ENCODE measurements at regions not wholly inside any gene's neighbourhood (a gene's known extent, or its start where the extent isn't known, plus 50 kb on each side); places are given as distances from the start of the nearest gene placed in this dataset.
"Not testable (repeated sequence)": the region's sequence is repeated elsewhere in the genome, so short reads cannot be mapped to it uniquely, and the experiment has no call there.

DNA sequence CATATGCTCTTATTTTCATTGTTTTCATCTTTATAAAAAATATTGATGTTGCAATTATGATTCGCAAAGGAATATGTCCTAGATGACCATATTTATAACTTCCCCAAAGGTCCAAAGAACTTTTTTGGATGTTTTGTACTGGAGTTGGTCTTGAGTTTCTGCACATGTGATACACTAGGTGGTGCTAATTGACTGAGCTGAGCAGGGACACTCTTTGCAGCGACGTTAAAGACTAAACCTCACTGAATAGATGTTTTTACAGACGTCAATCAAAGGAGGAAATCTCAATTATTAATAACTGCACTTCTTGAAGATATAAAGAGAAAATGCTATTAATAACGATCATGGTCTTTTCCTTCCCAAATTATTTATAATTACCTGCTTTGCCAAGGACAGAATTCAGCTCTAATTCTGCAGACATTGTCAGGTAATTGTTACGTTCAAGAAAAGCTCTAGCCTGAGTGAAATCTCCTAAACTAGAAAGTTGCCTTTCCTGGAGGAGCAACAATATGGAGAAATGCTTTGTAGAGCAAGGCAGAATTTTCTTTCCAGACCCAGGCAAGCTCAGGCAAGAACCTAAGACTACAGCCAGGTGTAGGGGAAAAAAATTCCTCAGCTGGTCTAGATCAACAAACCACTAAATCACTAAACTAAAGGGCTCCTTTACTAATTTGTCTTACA lies 119.3 kb upstream of the RBBP8 start:
- intact Hi-C loops (cut with micrococcal nuclease) = loop anchor here (1.0 to 5.0 kb wide), 2 partner anchors 169 to 598 kb away; no protein-coding TSS in a partner anchor

DNA sequence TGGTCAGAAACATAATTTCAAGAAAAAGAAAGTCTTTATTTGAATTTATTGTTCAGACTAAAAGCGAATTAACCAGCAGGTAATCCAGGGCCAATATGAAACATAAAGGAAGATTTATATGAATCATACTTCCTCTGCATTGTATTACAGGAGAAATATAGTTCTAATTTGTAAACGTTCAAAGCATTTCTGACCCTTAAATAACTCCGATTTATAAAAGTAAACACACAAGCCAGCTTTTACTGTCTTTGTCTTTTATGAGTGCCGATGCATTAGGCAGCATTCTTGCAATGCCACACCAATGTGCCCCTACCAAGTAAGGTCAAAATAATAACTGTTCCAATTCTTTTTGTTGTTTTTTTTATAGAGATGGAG lies 118.8 kb upstream of the RBBP8 start:
- intact Hi-C loops (cut with micrococcal nuclease) = loop anchor here (5.0 kb wide), 1 partner anchor 168 kb away; no protein-coding TSS in a partner anchor

- intact Hi-C loops (cut with micrococcal nuclease) = no loop called here
These were observed 116.6 kb upstream of the RBBP8 start for GRCh38 chr18:22816266-22817176.

DNA sequence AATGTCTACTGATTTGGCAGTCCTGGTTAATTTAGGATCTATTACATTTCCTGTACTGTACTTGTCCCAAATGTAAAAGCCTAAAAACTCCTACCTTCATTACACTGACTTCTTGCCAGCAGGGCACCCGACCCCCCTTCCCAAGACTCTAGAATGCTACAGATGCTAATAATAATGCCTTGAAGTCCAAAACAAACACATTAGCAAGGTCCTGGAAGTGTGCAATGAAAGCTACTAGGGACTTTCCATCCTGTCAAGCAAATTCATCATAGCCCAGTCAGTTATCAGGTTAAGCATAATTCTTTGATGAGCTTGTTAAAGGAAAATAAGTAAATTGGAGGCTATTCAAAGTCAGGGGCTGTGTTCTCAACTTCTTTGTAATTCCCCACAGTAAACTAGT lies 115.3 kb upstream of the RBBP8 start:
- intact Hi-C loops (cut with micrococcal nuclease) = no loop called here

DNA sequence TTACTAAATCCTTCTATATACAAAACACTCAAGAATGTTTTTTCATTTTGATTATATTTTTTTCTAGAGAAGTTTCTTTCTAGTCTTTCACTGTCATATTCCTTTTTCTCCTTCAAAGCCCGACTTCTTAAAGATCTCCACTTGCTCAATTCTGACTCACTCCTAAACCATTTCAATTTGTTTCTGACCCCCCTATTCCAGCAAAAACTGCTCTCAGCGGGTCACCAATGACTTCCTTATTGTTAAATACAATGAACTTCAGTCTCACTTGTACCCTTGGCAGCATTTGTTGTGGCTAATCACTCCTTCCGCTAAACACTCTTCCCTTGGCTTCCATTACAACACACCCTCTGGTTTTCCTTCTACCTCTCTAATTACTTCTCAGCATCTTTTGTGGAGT lies 111.1 kb upstream of the RBBP8 start:
- intact Hi-C loops (cut with micrococcal nuclease) = no loop called here

DNA sequence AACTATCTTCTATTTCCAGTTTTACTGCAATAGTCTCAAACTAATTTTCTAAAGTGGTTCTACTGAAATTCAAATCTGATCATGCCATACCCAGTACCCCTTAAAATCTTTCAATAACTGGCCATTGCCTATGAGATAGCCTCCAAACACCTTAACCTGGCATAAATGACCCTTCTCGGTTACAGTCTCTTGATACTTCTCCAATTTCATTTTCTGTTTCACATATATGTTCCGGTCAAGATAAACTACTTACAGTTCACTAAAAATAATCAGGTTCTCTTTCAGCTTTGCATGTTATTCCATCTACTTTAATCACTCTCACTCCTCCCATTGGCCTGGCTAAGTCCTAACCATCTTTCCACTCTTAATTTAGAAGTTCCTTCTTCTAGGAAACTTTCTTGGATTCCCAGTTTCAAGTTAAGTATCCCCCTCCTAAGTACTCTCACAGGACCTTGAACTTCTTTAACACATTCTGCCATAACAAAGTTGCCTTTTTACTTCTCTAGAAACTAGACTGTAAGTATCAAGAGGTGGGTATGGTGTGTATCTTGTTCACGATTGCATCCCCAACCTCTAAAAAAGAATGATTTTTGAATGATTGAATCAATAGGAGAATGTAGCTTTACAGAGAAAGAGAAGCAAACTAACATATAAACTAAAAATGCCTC lies 110.2 kb upstream of the RBBP8 start:
- intact Hi-C loops (cut with micrococcal nuclease) = no loop called here

DNA sequence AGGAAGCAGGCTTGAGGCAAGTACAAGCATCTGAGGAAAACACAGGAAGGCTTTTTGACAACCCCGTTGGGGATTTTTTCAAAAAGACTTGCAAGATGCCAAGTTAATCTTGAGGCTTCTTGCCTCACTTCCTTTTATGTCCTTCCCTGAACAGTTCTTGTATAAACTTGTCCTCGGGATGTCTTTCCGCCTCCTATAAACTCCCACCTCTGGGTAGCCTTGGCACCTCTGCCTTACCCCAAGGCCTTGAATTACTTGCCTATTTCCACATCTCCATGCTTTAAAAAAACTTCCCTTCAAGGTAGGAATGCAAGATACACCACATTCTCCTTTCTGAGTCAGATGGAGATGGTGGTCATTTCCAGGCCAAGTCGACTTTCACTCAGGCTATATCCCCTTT lies 106.4 kb upstream of the RBBP8 start:
- intact Hi-C loops (cut with micrococcal nuclease) = no loop called here

- intact Hi-C loops (cut with micrococcal nuclease) = no loop called here
These were observed 105.9 kb upstream of the RBBP8 start for GRCh38 chr18:22827216-22827615.

- intact Hi-C loops (cut with micrococcal nuclease) = no loop called here
These were observed 105.4 kb upstream of the RBBP8 start for GRCh38 chr18:22827741-22828140.

DNA sequence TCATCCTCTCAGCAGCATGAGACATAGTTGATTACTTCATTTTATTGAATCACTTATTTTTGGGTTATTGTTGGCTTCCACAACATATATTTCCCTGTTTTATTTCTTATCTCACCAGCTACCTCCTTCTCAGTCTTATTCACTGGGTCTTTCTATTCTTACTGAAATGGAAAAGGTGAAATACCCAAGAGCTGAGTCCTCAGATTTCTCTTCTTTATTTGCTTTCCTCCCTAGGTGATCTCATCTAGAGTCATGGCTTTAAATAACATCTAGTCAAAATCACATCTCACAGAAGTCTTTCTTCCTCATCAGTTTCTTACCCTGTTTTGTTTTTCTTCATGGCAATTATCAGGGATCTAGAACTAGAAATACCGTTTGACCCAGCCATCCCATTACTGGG lies 105.0 kb upstream of the RBBP8 start:
- intact Hi-C loops (cut with micrococcal nuclease) = no loop called here

- intact Hi-C loops (cut with micrococcal nuclease) = not testable (repeated sequence)
These were observed 104.5 kb upstream of the RBBP8 start for GRCh38 chr18:22828583-22828982.

DNA sequence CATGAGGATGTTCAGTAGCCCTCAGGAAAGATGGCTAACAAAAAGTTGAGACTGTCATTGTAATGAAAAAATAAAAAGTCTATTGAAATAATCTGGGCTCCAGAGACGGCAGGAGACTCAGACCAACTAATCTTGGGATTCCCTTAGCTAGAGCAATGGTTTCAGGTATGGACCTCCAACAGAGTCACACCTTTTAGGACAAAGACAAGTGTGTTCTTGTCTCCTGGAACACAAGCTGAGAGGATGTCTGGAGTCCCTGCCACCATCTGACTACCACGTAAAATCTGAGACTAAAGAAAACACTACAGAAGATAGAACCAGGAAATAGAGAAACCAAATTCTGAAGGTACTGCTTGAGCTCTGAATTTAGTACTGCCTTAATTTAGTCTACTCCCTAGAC lies 103.3 kb upstream of the RBBP8 start:
- intact Hi-C loops (cut with micrococcal nuclease) = no loop called here

DNA sequence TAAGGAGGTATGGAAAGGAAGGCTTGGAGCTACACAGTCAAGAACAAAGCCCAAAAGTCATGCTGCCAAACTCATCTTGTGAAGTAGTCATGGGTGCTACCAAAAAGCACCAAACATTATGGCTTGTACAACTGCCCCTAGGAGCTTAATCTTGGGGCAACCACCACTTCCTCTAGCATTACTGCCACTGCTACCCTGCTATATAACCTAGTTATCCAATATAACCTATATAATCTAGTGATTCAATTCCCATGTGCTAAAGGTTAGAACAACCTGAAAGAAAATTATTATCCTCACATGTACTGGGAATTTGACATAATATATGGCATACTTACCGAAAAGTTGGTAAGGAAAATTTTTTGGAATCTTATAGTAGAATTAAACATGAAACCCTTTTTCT lies 102.6 kb upstream of the RBBP8 start:
- intact Hi-C loops (cut with micrococcal nuclease) = no loop called here

- intact Hi-C loops (cut with micrococcal nuclease) = no loop called here
These were observed 101.7 kb upstream of the RBBP8 start for GRCh38 chr18:22831441-22831904.

DNA sequence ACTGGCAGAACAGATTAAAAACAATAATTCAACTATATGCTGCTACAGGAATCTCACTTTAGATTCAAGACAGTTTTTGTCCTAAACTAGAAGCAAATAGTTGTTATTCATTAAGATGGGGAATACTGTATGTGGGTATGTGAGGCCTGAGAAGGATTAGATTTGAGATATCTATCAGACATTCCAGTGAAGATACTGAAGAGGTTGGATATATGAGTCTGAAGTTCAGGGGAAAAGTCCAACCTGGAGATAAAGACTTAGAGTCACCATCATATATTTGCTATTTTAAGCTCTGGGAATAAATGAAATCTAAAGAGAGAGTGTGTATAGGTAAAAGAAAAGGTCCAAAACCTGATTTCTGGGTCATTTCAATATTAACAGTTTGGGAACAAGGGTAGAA lies 96.2 kb upstream of the RBBP8 start:
- intact Hi-C loops (cut with micrococcal nuclease) = no loop called here

- intact Hi-C loops (cut with micrococcal nuclease) = no loop called here
These were observed 94.9 kb upstream of the RBBP8 start for GRCh38 chr18:22838221-22838620.

DNA sequence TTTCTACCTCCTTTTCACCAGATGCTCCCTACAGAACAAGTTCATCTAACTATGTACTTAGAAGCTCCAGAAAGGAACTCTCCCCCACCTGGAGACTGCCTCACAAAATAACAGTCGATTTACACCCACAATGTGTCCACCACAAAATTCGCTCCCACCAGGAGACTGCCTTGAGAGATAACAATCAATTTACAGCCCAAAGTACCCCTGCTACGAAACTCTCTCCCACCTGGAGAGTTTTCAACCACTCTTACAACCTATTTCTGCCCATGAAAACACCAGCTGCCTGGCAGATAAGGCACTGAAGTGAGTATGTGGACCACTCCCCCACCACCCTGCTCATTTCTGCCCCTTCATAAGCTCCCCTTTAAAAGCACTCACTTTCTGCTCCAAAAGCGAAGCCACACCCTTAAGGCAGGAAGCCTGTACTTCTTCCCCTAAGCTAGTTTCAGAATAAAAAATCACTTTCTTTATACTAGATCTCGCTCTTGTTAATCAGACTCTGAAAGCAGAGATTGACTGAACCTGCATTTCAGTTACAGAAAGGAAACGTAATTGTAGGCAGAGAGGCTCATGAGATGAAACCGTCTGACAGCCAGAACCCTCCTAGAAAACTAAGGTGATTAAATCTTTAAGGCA lies 94.4 kb upstream of the RBBP8 start:
- intact Hi-C loops (cut with micrococcal nuclease) = no loop called here

GRCh38 chr18:22839340-22839821 lies 93.7 kb upstream of the RBBP8 start:
- intact Hi-C loops (cut with micrococcal nuclease) = no loop called here

- intact Hi-C loops (cut with micrococcal nuclease) = no loop called here
These were observed 92.5 kb upstream of the RBBP8 start for GRCh38 chr18:22840606-22841144.

- intact Hi-C loops (cut with micrococcal nuclease) = no loop called here
These were observed 91.3 kb upstream of the RBBP8 start for GRCh38 chr18:22841840-22842239.

- intact Hi-C loops (cut with micrococcal nuclease) = no loop called here
These were observed 88.9 kb upstream of the RBBP8 start for GRCh38 chr18:22844190-22844589.

All from T-helper 2 cell treated with Interferon-gamma antibody and Interleukin-4, amounts not matched to agents 100 ng/mL and 5 ng/mL, for 36 hours (primary cell).